ENCODE measurements at regions not wholly inside any gene's neighbourhood (a gene's known extent, or its start where the extent isn't known, plus 50 kb on each side); places are given as distances from the start of the nearest gene placed in this dataset.

- no peak for TF ChIP-seq RAD21 (IDR thresholded peaks at IDR 0.05)
- no peak for TF ChIP-seq TAF1 (conservative IDR thresholded peaks at IDR 0.05)
- no peak for TF ChIP-seq YY1 (IDR thresholded peaks at IDR 0.05)
- no peak for TF ChIP-seq HNF4A (conservative IDR thresholded peaks at IDR 0.05)
These were observed 579.8 kb upstream of the CCDC54 start (continued) for GRCh38 chr3:106797461-106797860.

GRCh38 chr3:106805625-106806024 lies 571.6 kb upstream of the CCDC54 start:
- Histone ChIP-seq H3K9me3 (ENCODE audit: control insufficient read depth in 4 of 4, low read length in 3 of 4) (no peaks in the 10 kb centered on the region), H3K27me3 (ENCODE audit: control insufficient read depth in 4 of 4, insufficient read depth in 4 of 4, low read length in 3 of 4) (no peaks in the 10 kb centered on the region), H3K4me1 (ENCODE audit: control insufficient read depth in 4 of 4, insufficient read depth in 4 of 4, low read length in 3 of 4) (no peaks in the 10 kb centered on the region), H3K4me3 (ENCODE audit: low read depth in 1 of 3, low read length in 3 of 3) (no peak overlapping the region), H3K9ac (ENCODE audit: low read depth in 1 of 2, low read length in 2 of 2) (no peak overlapping the region), H3K27ac (ENCODE audit: low read depth in 1 of 2, low read length in 2 of 2) (no peak overlapping the region), H3K36me3 (ENCODE audit: control insufficient read depth in 4 of 4, insufficient read depth in 3 of 4, low read depth in 1 of 4, low read length in 3 of 4) (no peaks in the 10 kb centered on the region)
- TF ChIP-seq ZBTB33 (IDR thresholded peaks at IDR 0.05) (no peak), FOXA1 (IDR thresholded peaks at IDR 0.05) (no peak), GABPA (IDR thresholded peaks at IDR 0.05 in 1 of 2, conservative IDR thresholded peaks at IDR 0.05 in 1 of 2) (no peak), NR2F2 (IDR thresholded peaks at IDR 0.05) (no peak), HNF4A (conservative IDR thresholded peaks at IDR 0.05) (no peak), ATF3 (IDR thresholded peaks at IDR 0.05) (no peak), TAF1 (conservative IDR thresholded peaks at IDR 0.05) (no peak), MAX (IDR thresholded peaks at IDR 0.05) (no peak), RXRA (IDR thresholded peaks at IDR 0.05) (no peak), YY1 (IDR thresholded peaks at IDR 0.05) (no peak), FOXA2 (IDR thresholded peaks at IDR 0.05) (no peak)
- WGBS, result 85% methylated on average over 1 of the region's 1 CpG
- no peak for DNase-seq (ENCODE audit: low spot score)

- Histone ChIP-seq H3K4me1 (ENCODE audit: control insufficient read depth in 4 of 4, insufficient read depth in 4 of 4, low read length in 3 of 4) (no peaks in the 10 kb centered on the region), H3K9ac (ENCODE audit: low read depth in 1 of 2, low read length in 2 of 2) (no peak overlapping the region), H3K9me3 (ENCODE audit: control insufficient read depth in 4 of 4, low read length in 3 of 4) (no peaks in the 10 kb centered on the region), H3K4me3 (ENCODE audit: low read depth in 1 of 3, low read length in 3 of 3) (no peak overlapping the region), H3K27me3 (ENCODE audit: control insufficient read depth in 4 of 4, insufficient read depth in 4 of 4, low read length in 3 of 4) (no peaks in the 10 kb centered on the region), H3K27ac (ENCODE audit: low read depth in 1 of 2, low read length in 2 of 2) (no peak overlapping the region), H3K36me3 (ENCODE audit: control insufficient read depth in 4 of 4, insufficient read depth in 3 of 4, low read depth in 1 of 4, low read length in 3 of 4) (no peaks in the 10 kb centered on the region)
- no peak for DNase-seq (ENCODE audit: low spot score)
- TF ChIP-seq REST (IDR thresholded peaks at IDR 0.05), result no peak
- TF ChIP-seq NR2F2 (IDR thresholded peaks at IDR 0.05), result no peak
These were observed 570.3 kb upstream of the CCDC54 start for GRCh38 chr3:106806964-106807363.

Measured in liver (tissue), 7 donors.